Liver (tissue), 8 donors: ENCODE measurements at regions not wholly inside any gene's neighbourhood (a gene's known extent, or its start where the extent isn't known, plus 50 kb on each side); places are given as distances from the start of the nearest gene placed in this dataset.

Experiments
- DNase-seq: peaks from one replicate; pipeline ENCODE4 v3.0.0-alpha.2; 2017; ENCODE audit warnings: low spot score
- H3K27ac ChIP-seq, 2 donors: one replicate each; pipeline ENCODE4 v1.7.0; 2013; ENCODE audit warnings: inconsistent platforms in 2 of 2, low read length in 2 of 2, control low read depth in 1 of 2, low read depth in 1 of 2, mild to moderate bottlenecking in 1 of 2
- H3K27me3 ChIP-seq, 4 donors: one replicate each; pipeline versions ENCODE4 v1.6.1 to v1.7.0; 2013; ENCODE audit warnings: low read length in 3 of 4, inconsistent platforms in 1 of 4, mild to moderate bottlenecking in 1 of 4, moderate library complexity in 1 of 4; ENCODE audit not compliant: control insufficient read depth in 4 of 4, insufficient read depth in 4 of 4
- H3K36me3 ChIP-seq, 4 donors: one replicate each; pipeline versions ENCODE4 v1.6.1 to v1.7.0; 2013; ENCODE audit warnings: low read length in 3 of 4, mild to moderate bottlenecking in 3 of 4, low read depth in 1 of 4, moderate library complexity in 1 of 4; ENCODE audit not compliant: control insufficient read depth in 4 of 4, insufficient read depth in 3 of 4
- H3K4me1 ChIP-seq, 4 donors: one replicate each; pipeline versions ENCODE4 v1.6.1 to v1.7.0; 2013; ENCODE audit warnings: low read length in 3 of 4, mild to moderate bottlenecking in 3 of 4, moderate library complexity in 1 of 4; ENCODE audit not compliant: control insufficient read depth in 4 of 4, insufficient read depth in 4 of 4
- H3K4me3 ChIP-seq, 3 donors: one replicate each; pipeline versions ENCODE4 v1.6.1 to v1.7.0; 2013; ENCODE audit warnings: low read length in 3 of 3, control low read depth in 1 of 3, low read depth in 1 of 3, mild to moderate bottlenecking in 1 of 3
- H3K9ac ChIP-seq, 2 donors: one replicate each; pipeline ENCODE4 v1.7.0; 2013; ENCODE audit warnings: low read length in 2 of 2, mild to moderate bottlenecking in 2 of 2, moderate library complexity in 2 of 2, control low read depth in 1 of 2, low read depth in 1 of 2
- H3K9me3 ChIP-seq, 4 donors: one replicate each; pipeline versions ENCODE4 v1.6.1 to v1.7.0; 2013; ENCODE audit warnings: low read length in 3 of 4; ENCODE audit not compliant: control insufficient read depth in 4 of 4
- CTCF ChIP-seq: fragments of 150-350 bp; IDR thresholded peaks from 2 replicates; pipeline ENCODE4 v1.5.1; 2017; ENCODE audit warnings: improper control_type of control experiment, low read depth, low read length; ENCODE audit not compliant: missing input control
- EGR1 ChIP-seq, 2 donors: IDR thresholded peaks; 2 replicates each; pipeline ENCODE4 v1.6.1; 2016 to 2018; ENCODE audit warnings: antibody characterized with exemption in 2 of 2, low read depth in 2 of 2
- FOXA1 ChIP-seq: IDR thresholded peaks from 2 replicates; pipeline ENCODE4 v1.6.1; 2016; ENCODE audit warnings: antibody characterized with exemption
- FOXA2 ChIP-seq: IDR thresholded peaks from 2 replicates; pipeline ENCODE4 v1.6.1; 2016; ENCODE audit warnings: antibody characterized with exemption
- GABPA ChIP-seq, 2 donors: IDR thresholded peaks in 1 of 2; conservative IDR thresholded peaks in 1 of 2; 2 replicates each; pipeline ENCODE4 v1.6.1; 2016; ENCODE audit warnings: antibody characterized with exemption in 2 of 2, mild to moderate bottlenecking in 1 of 2, moderate library complexity in 1 of 2
- HNF4A ChIP-seq, 2 donors: conservative IDR thresholded peaks; 2 replicates each; pipeline ENCODE4 v1.6.1; 2016; ENCODE audit warnings: antibody characterized with exemption in 2 of 2, mild to moderate bottlenecking in 2 of 2
- HNF4G ChIP-seq: IDR thresholded peaks from 2 replicates; pipeline ENCODE4 v1.6.1; 2016; ENCODE audit warnings: antibody characterized with exemption
- JUND ChIP-seq, 2 donors: IDR thresholded peaks; 2 replicates each; pipeline ENCODE4 v1.6.1; 2016; ENCODE audit warnings: antibody characterized with exemption in 2 of 2
- MAX ChIP-seq: IDR thresholded peaks from 2 replicates; pipeline ENCODE4 v1.6.1; 2016; ENCODE audit warnings: antibody characterized with exemption
- NR2F2 ChIP-seq: IDR thresholded peaks from 2 replicates; pipeline ENCODE4 v1.6.1; 2016; ENCODE audit warnings: antibody characterized with exemption
- RAD21 ChIP-seq, 2 donors: IDR thresholded peaks; 2 replicates each; pipeline ENCODE4 v1.6.1; 2016; ENCODE audit warnings: antibody characterized with exemption in 2 of 2, mild to moderate bottlenecking in 2 of 2
- RXRA ChIP-seq, 2 donors: IDR thresholded peaks; 2 replicates each; pipeline ENCODE4 v1.6.1; 2017 to 2018; ENCODE audit warnings: antibody characterized with exemption in 2 of 2, mild to moderate bottlenecking in 1 of 2
- TAF1 ChIP-seq: conservative IDR thresholded peaks from 2 replicates; pipeline ENCODE4 v1.6.1; 2016; ENCODE audit warnings: antibody characterized with exemption, mild to moderate bottlenecking
- YY1 ChIP-seq: IDR thresholded peaks from 2 replicates; pipeline ENCODE4 v1.6.1; 2016; ENCODE audit warnings: antibody characterized with exemption, mild to moderate bottlenecking
- ZBTB33 ChIP-seq: IDR thresholded peaks from 2 replicates; pipeline ENCODE4 v1.6.1; 2016; ENCODE audit warnings: antibody characterized with exemption
- WGBS: extraction: QIAGEN DNeasy Blood & Tissue Kit; methylation state at CpG from one replicate; pipeline ENCODE4 v1.1.7; 2013; 5-methylcytosine and 5-hydroxymethylcytosine counted together
- TF ChIP-seq, protein P1 (sequence below): IDR thresholded peaks from 2 replicates; pipeline ENCODE4 v1.6.1; 2016; ENCODE audit warnings: antibody characterized with exemption
- donor health status: healthy.
- donor health status: healthy.
- donor health status: healthy.
- donor health status: healthy.
- donor health status: healthy.

- no peak for TF ChIP-seq RAD21 (IDR thresholded peaks at IDR 0.05)
- TF ChIP-seq RXRA (IDR thresholded peaks at IDR 0.05), result no peak
- TF ChIP-seq CTCF, result no peak
- no peaks in the 10 kb centered on the region for H3K27me3 ChIP-seq
- H3K9me3 ChIP-seq, result no peaks in the 10 kb centered on the region
- H3K4me1 ChIP-seq, result no peaks in the 10 kb centered on the region
- 94% methylated on average over 4 of the region's 4 CpGs for WGBS
- no peak overlapping the region for H3K27ac ChIP-seq
- H3K4me3 ChIP-seq, result no peak overlapping the region
- DNase-seq, result no peak
- no peaks in the 10 kb centered on the region for H3K36me3 ChIP-seq
- H3K9ac ChIP-seq, result no peak overlapping the region
Measured at GRCh38 chr1:244960904-244961303, 96.6 kb upstream of the HNRNPU start.

DNA sequence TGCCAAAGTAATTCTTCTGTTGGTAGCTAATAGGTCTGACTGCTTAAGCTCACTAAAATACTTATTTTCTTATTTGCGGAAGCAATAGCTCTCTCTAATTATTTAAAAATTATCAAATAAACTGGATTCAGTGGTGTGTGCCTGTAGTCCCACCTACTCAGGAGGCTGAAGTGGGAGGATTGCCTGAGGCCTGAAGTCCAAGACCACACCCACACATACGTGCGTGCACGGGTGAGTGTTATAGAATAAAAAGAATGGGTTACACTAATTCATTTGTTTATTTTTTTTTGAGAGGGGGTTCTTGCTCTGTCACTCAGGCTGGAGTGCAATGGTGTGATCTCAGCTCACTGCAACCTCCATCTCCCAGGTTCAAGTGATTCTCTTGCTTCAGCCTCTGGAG lies 94.2 kb upstream of the HNRNPU start:
- DNase-seq, result no peak
- Histone ChIP-seq H3K27me3 (no peaks in the 10 kb centered on the region), H3K4me1 (no peaks in the 10 kb centered on the region), H3K9me3 (no peaks in the 10 kb centered on the region), H3K4me3 (no peak overlapping the region), H3K27ac (no peak overlapping the region), H3K9ac (no peak overlapping the region), H3K36me3 (no peaks in the 10 kb centered on the region)
- TF ChIP-seq HNF4A (conservative IDR thresholded peaks at IDR 0.05) (no peak), HNF4G (no peak), RXRA (IDR thresholded peaks at IDR 0.05) (no peak), FOXA2 (no peak), EGR1 (IDR thresholded peaks at IDR 0.05; ENCODE audit: low read depth in 2 of 2) (no peak), MAX (no peak), GABPA (IDR thresholded peaks at IDR 0.05 in 1 of 2, conservative IDR thresholded peaks at IDR 0.05 in 1 of 2) (no peak), RAD21 (IDR thresholded peaks at IDR 0.05) (no peak)
- 96% methylated on average over 4 of the region's 4 CpGs for WGBS

DNA sequence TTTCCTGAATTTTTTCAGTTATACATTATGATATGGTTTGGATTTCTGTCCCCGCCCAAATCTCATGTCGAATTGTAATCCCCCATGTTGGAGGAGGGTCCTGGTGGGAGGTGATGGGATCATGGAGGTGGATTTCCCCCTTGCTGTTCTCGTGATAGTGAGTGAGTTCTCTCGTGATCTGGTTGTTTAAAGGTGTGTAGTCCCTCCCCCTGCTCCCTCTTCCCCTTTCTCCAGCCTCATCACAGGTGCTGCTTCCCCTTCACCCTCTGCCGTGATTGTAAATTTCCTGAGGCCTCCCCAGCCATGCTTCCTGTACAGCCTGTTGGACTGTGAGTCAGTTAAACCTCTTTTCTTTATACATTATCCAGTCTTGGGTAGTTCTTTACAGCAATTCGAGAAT lies 93.2 kb upstream of the HNRNPU start:
- no peak overlapping the region for H3K9ac ChIP-seq
- H3K36me3 ChIP-seq, result no peaks in the 10 kb centered on the region
- TF ChIP-seq, protein P1, sequence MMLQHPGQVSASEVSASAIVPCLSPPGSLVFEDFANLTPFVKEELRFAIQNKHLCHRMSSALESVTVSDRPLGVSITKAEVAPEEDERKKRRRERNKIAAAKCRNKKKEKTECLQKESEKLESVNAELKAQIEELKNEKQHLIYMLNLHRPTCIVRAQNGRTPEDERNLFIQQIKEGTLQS, result no peak
- TF ChIP-seq ZBTB33 (no peak), MAX (no peak), JUND (IDR thresholded peaks at IDR 0.05) (no peak), YY1 (no peak), FOXA1 (no peak), NR2F2 (no peak), RXRA (IDR thresholded peaks at IDR 0.05) (no peak), CTCF (no peak), HNF4A (conservative IDR thresholded peaks at IDR 0.05) (no peak), TAF1 (no peak), HNF4G (no peak), RAD21 (IDR thresholded peaks at IDR 0.05) (no peak), FOXA2 (no peak), GABPA (IDR thresholded peaks at IDR 0.05 in 1 of 2, conservative IDR thresholded peaks at IDR 0.05 in 1 of 2) (no peak)
- H3K9me3 ChIP-seq, result no peaks in the 10 kb centered on the region
- H3K4me3 ChIP-seq, result no peak overlapping the region
- H3K27ac ChIP-seq, result no peak overlapping the region
- no peak for DNase-seq
- no peaks in the 10 kb centered on the region for H3K4me1 ChIP-seq
- 80% methylated on average over 6 of the region's 6 CpGs for WGBS
- no peaks in the 10 kb centered on the region for H3K27me3 ChIP-seq
